ENCODE measurements at regions not wholly inside any gene's neighbourhood (a gene's known extent, or its start where the extent isn't known, plus 50 kb on each side); places are given as distances from the start of the nearest gene placed in this dataset.
"Not testable (repeated sequence)": the region's sequence is repeated elsewhere in the genome, so short reads cannot be mapped to it uniquely, and the experiment has no call there.

GRCh38 chr11:81869351-81870065 lies 864.2 kb downstream of the FAM181B start:
- DNase-seq: no peak

DNA sequence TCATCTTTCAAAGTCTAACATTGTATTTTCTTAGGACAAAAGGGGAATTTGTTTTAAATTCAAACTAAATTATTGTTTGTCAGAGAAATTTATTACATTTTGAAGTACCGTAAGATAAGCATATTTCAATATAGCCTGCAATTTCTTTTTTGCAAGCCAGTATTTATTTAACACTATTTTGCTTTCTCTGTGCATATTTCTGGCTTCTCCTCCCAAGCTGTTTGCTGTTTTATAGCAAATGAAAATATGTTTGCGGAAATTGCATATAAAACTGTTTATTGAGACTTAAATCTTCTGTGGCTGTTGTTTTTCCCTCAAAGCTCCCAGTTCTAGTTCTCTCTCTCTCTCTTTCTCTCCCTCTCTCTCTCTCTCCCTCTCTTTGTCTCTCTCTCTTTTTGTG lies 866.8 kb downstream of the FAM181B start:
- DNase-seq: no peak

DNA sequence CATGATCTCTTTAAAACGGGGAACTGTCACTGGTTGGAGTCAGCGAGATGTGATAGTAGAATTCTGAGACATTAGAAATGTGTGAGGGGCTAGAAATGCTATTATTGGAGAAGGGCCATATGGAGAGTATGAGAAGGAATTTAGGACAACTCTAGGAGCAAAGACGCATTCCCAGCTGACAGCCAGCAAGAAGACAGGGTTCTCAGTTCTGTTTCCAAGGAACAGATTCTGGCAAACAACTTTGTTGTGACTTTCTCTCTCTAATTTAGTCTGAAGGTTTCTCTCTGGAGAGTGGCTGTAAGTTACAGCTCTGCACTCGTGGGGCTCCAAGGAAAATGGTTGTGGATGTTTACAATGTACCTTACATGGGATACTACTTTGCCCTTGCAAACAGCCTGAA lies 876.3 kb downstream of the FAM181B start:
- no peak for DNase-seq

GRCh38 chr11:81853791-81854190 lies 879.9 kb downstream of the FAM181B start:
- DNase-seq: no peak

DNA sequence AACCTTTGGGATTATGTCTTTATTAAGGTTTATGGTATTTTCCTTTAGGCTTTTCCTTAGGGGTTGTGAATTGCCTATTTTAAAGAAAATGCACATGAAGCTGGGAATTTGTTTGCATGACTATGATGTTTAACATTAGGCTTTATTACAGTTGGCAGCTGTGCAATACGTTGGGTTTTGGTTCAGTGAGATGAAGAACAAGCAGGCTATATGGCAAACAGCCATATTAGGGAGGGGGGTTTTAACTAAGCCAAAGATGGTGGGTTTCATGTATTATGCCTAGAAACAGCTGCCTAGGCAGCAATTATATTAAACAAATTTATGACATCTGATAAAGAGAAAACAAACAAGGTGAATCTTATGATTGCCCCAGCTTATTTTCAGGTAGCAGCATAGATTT lies 880.8 kb downstream of the FAM181B start:
- no peak for DNase-seq

DNA sequence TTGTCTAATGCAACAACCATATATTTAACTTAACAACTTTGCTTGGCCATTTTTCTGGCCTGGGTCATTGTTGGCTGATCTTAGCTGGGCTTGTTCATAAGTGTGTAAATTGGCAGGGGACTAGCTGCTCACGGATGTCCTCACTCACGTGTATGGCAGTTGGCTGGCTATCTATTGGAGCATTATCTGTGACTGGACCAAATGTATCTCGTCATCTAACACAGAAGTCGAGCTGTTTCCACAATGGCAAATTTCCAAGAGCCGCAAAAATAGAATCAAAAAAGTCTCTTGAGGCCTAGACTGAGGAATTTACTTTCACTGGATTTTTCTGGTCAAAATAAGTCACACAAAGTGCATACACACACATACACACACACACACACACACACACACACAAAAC lies 893.3 kb downstream of the FAM181B start:
- DNase-seq: no peak

DNA sequence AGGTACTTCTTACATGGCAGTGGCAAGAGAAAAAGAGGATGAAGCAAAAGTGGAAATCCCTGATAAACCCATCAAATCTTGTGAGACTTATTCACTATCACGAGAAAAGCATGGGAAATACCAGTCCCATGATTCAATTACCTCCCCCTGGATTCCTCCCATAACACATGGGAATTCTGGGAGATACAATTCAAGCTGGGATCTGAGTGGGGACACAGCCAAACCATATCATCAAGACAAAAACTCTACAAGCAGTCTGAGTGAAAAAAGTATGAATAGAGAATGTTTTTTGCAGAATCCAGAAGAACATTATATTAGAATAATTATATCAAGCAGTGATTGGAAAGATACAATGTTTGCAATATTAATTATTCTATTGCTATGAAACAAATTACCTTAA lies 893.7 kb downstream of the FAM181B start:
- DNase-seq: no peak

DNA sequence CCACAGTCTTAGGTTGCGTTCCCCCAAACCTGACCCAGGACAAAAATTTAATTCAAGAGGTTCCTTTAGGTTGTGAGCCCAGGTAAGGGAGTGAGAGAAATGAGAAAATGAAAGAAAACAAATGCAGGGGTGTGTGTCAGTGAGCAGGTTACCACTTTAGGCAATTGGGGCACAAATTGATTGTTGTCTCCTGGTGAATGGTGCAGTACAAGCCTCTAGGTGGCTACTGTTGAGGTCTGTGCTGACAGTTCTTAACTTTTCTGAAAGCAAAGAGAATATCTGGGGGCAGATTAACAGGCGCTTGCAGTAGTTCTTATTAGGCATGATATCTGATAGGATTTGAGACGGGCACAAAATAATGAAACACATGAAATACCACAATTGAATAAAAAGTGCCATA lies 894.6 kb downstream of the FAM181B start:
- no peak for DNase-seq

- DNase-seq: no peak
Measured at GRCh38 chr11:81829976-81830375, 903.7 kb downstream of the FAM181B start.

DNA sequence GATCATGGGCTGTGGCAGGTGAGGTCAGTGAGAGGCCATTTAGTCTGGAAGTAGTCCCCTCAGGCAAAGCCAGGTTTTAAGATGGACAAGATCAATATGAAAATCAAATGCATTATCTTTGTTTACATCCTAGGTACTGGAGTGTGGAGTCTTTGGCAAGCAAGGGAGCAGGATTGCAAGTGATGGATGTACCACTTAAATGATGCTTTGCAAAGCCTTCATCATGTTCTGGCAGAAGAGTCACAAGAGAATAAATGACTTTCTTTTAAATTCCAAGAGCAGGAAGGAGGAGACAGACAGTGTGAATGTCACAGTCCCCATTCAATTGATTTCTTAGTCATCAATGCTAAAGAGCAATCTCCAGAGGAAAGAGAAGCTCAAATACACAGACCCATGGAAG lies 908.3 kb downstream of the FAM181B start:
- no peak for DNase-seq

- no peak for DNase-seq
Measured at GRCh38 chr11:81819462-81819861, 914.2 kb downstream of the FAM181B start.

DNA sequence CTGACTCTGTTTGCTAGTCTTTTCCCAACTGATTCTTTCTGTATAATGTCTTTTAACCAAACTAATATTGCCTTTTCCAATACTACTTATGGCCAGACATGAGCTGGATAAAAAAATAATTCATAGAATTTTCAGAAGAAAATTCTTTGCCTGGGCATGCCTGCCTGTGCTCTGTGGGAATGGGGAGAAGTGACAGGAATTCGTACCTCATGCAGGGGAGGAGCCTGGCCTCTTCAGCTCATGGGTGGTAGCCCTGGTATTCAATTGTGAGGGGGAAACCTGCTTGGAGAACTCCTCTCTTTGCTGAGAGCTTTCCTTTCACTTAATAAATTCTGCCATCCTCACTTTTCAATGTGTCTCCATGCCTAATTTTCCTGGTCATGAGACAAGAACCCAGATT lies 928.8 kb downstream of the FAM181B start:
- no peak for DNase-seq

GRCh38 chr11:81802591-81802990 lies 931.1 kb downstream of the FAM181B start:
- no peak for DNase-seq

DNA sequence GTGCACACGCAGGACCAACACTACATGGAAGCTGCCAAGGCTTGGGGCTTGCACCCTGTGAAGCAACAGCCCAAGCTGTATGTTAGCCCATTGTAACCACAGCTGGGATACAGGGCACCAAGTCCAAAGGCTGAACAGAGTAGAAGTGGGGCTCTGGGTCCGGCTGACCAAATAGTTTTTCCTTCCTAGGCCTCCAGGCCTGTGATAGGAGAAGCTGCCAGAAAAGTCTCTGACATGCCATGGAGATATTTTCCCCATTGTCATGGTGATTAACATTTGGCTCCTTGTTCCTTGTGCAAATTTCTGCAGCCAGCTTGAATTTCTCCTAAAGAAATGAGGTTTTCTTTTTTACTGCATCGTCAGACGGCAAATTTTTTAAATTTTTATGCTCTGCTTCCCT lies 941.2 kb downstream of the FAM181B start:
- no peak for DNase-seq

DNA sequence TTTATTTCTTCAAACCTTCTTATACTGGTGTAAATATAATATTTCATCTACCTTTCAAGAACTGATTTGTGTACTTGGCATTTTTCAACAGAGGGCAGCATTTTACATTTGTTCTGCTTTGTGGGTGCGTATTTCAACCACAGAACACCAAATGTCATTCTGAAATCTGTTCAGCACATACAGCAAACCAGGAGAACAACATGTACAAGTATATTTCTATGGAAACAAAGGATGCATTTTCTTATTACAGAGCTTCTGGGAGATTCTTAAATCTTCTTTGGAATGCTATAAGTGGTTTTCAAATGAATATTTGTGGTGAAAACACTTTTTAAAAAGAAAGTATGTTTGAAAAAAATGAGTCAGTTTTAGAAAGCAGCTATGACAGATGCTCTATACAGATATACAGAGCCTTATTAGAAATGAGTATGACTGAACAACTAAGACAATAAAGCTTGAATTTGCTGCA lies 946.0 kb downstream of the FAM181B start:
- no peak for DNase-seq

GRCh38 chr11:81772166-81772565 lies 961.5 kb downstream of the FAM181B start:
- no peak for DNase-seq

- DNase-seq: not testable (repeated sequence)
Measured at GRCh38 chr11:81769906-81770305, 963.8 kb downstream of the FAM181B start.

DNA sequence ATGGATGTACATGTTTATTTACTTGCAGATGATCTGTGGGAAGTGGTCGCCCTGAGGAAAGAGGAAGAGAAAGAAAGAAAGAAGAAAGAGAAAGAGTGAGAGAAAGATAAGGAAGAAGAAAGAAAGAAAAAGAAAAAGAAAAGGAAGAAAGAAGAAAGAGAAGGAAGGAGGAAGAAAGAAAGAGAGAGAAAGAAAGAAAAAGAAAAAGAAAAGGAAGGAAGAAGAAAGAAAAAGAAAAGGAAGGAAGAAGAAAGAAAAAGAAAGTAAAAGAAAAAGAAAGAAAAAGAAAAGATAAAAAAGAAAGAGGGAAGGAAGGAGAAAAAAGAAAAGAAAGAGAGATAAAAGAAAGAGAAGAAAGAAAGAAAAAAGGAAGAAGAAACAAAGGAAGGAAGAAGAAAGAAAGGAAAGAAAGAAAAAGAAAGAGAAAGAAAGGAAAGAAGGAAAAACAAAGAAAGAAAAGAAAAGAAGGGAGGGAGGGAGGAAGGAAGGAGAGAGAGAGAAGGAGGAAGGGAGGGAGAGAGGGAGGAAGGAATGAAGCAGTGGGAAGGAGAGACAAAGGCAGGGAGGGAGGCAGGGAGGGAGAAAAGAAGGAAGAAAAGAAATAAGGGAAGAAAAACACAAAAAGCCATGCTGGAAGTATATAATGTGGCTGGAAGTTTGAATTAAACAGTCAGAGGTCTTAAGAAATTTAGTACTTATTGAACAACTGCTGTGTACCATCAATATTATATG lies 976.6 kb downstream of the FAM181B start:
- DNase-seq: no peak

DNA sequence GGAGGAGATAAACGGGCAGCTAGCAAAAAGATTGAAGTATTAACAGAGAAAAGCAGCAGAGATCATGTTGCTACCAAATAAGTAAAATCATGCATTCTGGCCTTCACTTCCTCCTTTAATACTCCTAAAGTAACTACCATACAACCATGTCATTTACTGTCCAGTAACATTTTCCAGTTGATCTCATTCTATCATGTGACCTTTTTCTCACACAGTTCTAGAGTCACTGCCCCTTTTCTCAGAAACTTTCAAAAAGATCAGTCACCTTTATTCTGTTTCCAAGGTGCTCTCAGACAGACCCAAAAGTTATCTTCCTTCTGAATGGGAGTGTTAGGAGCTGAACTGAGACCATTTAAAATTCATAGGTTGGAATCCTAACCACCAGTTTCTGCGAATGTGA lies 984.4 kb downstream of the FAM181B start:
- DNase-seq: no peak

DNA sequence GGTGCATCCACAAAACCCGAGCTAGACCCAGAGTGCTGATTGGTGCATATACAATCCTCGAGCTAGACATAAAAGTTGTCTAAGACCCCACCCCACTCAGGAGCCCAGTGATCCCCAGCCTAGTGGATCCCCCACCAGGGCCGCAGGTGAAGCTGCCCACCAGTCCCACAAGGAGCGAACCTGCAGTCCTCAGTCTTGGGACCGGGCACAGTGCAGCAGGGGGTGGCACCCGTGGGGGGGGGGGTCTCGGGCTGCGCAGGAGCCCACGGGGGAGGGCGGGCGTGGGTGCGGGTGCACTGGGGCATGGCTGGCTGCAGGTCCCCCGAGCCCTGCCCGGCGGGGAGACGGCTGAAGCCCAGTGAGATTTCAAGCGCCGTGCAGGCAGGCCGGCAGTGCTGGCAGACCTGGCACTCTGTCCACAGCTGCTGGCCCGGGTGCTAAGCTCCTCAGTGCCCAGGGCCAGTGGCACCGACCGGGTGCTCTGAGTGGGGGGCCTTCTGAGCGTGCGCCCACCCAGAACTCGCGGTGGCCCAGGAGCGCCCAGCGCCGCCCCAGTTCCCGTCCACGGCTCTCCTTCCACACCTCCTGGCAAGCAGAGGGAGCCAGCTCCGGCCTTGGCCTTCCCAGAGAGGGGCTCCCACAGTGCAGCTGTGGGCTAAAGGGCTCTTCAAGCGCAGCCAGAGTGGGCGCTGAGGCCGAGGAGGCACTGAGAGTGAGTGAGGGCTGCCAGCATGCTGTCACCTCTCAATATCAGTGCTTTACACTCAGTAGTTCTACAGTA lies 989.1 kb downstream of the FAM181B start:
- DNase-seq: peak; percentile 3

DNA sequence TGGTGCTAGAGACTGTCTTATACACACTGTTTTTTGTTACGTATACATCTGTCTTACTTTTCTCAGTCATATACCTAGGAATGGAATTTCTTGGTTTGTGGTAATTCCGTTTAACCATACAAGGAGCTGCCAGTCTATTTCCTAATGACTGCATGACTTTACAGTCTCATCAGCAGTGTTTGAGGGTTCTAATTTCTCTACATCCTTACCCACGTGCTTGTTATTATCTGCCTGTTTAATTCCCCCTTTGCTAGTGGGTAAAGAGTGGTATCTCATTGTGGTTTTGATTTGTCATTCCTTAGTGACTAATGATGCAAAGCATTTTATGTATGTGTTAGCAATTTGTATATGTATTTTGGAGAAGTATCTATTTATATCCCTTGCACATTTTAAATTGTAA lies 1008.0 kb downstream of the FAM181B start:
- DNase-seq: no peak

- no peak for DNase-seq
Measured at GRCh38 chr11:81717695-81718094, 1016.0 kb downstream of the FAM181B start.

GRCh38 chr11:81707881-81708280 lies 1025.8 kb downstream of the FAM181B start:
- DNase-seq: no peak

DNA sequence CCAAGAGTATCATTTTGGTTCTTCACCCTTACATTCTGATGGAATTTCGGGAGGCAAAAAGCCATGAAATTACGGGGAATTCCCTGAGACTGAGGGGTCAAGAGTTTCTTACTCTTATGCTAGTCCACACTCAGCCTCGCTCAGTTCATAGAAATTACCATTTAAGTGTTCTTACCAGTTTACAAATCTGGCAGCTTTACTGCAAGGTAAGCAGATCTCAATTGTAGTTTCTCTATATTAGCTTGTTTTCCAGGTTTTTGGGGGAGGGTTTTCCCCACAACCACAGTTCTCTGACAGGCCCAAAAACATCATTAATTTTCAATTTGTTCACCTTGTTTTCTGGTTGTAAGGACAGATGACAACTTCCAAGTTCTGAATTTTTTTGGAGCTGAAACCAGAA lies 1028.4 kb downstream of the FAM181B start:
- DNase-seq: no peak

All from activated gamma-delta T cell (primary cell).